Parathyroid adenoma (tissue), 2 donors: ENCODE measurements at regions not wholly inside any gene's neighbourhood (a gene's known extent, or its start where the extent isn't known, plus 50 kb on each side); places are given as distances from the start of the nearest gene placed in this dataset.

ENCODE experiments used
- H2AFZ ChIP-seq: fragments of 300-600 bp; sonication (generic); one replicate; pipeline ENCODE4 v1.7.0; 2017; ENCODE audit warnings: antibody characterized with exemption, mild to moderate bottlenecking
- H3K27ac ChIP-seq: fragments of 300-600 bp; sonication (generic); one replicate; pipeline ENCODE4 v1.7.0; 2017
- H3K27me3 ChIP-seq: fragments of 300-600 bp; sonication (generic); one replicate; pipeline ENCODE4 v1.7.0; 2017; ENCODE audit warnings: low read length; ENCODE audit not compliant: control insufficient read depth, insufficient read depth
- H3K36me3 ChIP-seq: fragments of 300-600 bp; sonication (generic); one replicate; pipeline ENCODE4 v1.7.0; 2017; ENCODE audit warnings: low read length; ENCODE audit not compliant: control insufficient read depth, insufficient read depth
- H3K4me1 ChIP-seq: fragments of 300-600 bp; sonication (generic); one replicate; pipeline ENCODE4 v1.7.0; 2017; ENCODE audit warnings: control low read depth
- H3K4me2 ChIP-seq: fragments of 300-600 bp; sonication (generic); one replicate; pipeline ENCODE4 v1.7.0; 2017; ENCODE audit warnings: low read length
- H3K4me3 ChIP-seq: fragments of 300-600 bp; sonication (generic); one replicate; pipeline ENCODE4 v1.7.0; 2017; ENCODE audit warnings: low read depth, low read length
- H3K79me2 ChIP-seq: fragments of 300-600 bp; sonication (generic); one replicate; pipeline ENCODE4 v1.7.0; 2017; ENCODE audit warnings: control low read depth
- H3K9ac ChIP-seq: fragments of 300-600 bp; sonication (generic); one replicate; pipeline ENCODE4 v1.7.0; 2017; ENCODE audit warnings: mild to moderate bottlenecking
- H3K9me3 ChIP-seq: fragments of 300-600 bp; sonication (generic); one replicate; pipeline ENCODE4 v1.7.0; 2017; ENCODE audit warnings: low read length; ENCODE audit not compliant: control insufficient read depth
- TF ChIP-seq, protein P1 (sequence below): fragments of 300-600 bp; sonication (generic); IDR thresholded peaks from one replicate; pipeline ENCODE4 v1.7.0; 2017; ENCODE audit warnings: antibody characterized with exemption, mild to moderate bottlenecking
- donor health status: primary hyperparathyroidism.

DNA sequence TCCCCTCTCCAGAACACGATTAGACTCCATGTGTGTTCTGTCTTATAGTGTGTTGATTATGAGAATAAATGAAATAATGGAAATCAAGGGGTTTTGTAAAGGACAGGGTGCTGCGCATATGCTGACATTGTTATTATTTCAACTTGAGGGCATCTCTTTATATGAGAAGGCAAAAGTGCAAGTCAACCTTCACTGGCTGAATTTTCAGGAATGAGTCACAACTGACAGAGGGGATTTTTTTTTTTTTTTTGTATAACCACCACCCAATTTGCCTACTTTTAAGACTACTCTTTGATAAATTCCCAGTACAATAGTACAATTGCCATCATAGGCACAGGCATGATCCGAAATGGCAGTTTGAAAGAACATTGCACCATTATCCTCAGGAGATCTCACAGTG, 419.2 kb upstream of the NMUR2 start:
- no peaks in the 10 kb centered on the region for H3K36me3 ChIP-seq
- H3K4me1 ChIP-seq = no peaks in the 10 kb centered on the region
- no peaks in the 10 kb centered on the region for H3K9me3 ChIP-seq
- no peak overlapping the region for H3K27ac ChIP-seq
- H3K4me3 ChIP-seq = no peak overlapping the region
- H3K4me2 ChIP-seq = no peak overlapping the region
- no peak overlapping the region for H3K9ac ChIP-seq
- no peaks in the 10 kb centered on the region for H3K79me2 ChIP-seq
- no peak overlapping the region for H2AFZ ChIP-seq
- TF ChIP-seq, protein P1, sequence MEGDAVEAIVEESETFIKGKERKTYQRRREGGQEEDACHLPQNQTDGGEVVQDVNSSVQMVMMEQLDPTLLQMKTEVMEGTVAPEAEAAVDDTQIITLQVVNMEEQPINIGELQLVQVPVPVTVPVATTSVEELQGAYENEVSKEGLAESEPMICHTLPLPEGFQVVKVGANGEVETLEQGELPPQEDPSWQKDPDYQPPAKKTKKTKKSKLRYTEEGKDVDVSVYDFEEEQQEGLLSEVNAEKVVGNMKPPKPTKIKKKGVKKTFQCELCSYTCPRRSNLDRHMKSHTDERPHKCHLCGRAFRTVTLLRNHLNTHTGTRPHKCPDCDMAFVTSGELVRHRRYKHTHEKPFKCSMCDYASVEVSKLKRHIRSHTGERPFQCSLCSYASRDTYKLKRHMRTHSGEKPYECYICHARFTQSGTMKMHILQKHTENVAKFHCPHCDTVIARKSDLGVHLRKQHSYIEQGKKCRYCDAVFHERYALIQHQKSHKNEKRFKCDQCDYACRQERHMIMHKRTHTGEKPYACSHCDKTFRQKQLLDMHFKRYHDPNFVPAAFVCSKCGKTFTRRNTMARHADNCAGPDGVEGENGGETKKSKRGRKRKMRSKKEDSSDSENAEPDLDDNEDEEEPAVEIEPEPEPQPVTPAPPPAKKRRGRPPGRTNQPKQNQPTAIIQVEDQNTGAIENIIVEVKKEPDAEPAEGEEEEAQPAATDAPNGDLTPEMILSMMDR = no peak
- H3K27me3 ChIP-seq = no peaks in the 10 kb centered on the region

DNA sequence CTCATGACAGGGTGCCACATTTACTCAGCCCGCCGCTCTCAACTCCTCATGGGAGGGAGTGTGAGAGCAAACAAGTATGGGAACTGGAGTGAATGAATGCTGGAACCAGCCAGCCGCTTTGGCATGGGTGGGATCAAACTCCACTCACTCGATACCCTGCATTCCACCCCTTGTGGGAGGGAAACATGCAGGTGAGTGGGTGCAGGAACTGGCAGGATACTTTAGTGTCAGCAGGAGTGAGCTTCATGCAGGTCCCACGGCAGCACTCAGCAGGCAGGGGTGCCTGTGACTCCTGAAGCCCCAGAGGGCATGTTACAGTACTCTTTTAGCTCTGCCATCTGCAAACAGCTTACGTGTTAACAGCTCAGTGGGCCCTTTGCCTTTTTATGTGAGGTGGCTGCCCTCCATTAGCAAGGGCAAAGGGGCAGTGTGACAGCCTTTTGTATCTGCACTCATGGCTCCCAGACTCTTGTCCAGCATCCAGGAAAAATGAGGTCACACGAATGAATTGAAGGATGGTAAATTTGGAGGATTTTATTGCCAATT, 433.2 kb upstream of the NMUR2 start:
- no peak overlapping the region for H3K27ac ChIP-seq
- H3K4me1 ChIP-seq = no peaks in the 10 kb centered on the region
- TF ChIP-seq, protein P1 = no peak
- H3K9me3 ChIP-seq = no peaks in the 10 kb centered on the region
- H3K36me3 ChIP-seq = no peaks in the 10 kb centered on the region
- H3K9ac ChIP-seq = no peak overlapping the region
- H3K4me3 ChIP-seq = no peak overlapping the region
- H3K27me3 ChIP-seq = no peaks in the 10 kb centered on the region
- no peak overlapping the region for H3K4me2 ChIP-seq
- no peaks in the 10 kb centered on the region for H3K79me2 ChIP-seq
- no peak overlapping the region for H2AFZ ChIP-seq

DNA sequence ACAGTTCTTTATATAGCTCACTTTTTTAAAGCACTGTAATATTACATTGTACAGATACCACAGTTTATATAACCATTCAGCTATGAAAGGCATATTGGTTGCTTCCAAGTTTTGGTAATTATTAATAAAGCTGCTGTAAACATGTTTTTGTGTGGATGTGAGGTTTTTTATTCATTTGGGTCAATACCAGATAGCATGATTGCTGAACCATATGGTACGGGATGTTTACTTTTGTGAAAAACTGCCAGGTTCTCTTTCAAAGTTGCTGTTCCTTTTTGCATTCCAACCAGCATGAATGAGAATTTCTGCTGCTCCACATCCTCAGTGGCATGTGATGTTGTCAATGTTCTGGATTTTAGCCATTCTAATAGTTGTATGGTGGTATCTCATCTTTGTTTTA, 439.6 kb upstream of the NMUR2 start:
- Histone ChIP-seq H3K27ac (no peak overlapping the region), H3K4me2 (no peak overlapping the region), H3K4me3 (no peak overlapping the region), H3K9me3 (no peaks in the 10 kb centered on the region), H3K36me3 (no peaks in the 10 kb centered on the region), H2AFZ (no peak overlapping the region), H3K9ac (no peak overlapping the region), H3K79me2 (no peaks in the 10 kb centered on the region), H3K4me1 (no peaks in the 10 kb centered on the region), H3K27me3 (no peaks in the 10 kb centered on the region)
- TF ChIP-seq, protein P1 = no peak

DNA sequence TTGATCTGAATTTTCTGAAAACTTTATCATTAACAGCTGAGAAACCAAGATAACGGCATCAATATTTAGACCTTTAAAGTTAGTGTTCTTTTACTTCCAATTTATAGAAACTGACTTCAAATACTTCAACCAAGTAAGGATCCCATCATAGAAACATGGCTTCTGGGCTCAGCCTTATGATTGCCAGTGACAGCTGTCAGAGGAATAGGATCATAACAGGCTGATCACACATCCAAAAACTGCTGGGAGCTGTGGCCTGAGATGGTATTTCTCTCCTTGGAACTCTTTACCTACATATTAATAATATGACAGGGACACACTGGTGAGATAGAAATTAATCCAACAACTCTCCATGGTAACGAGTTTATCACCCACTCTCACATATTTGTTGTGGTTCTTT, 448.3 kb upstream of the NMUR2 start:
- Histone ChIP-seq H3K4me2 (no peak overlapping the region), H3K79me2 (no peaks in the 10 kb centered on the region), H3K9ac (no peak overlapping the region), H3K27me3 (no peaks in the 10 kb centered on the region), H2AFZ (no peak overlapping the region), H3K4me3 (no peak overlapping the region), H3K36me3 (no peaks in the 10 kb centered on the region), H3K9me3 (no peaks in the 10 kb centered on the region), H3K27ac (no peak overlapping the region), H3K4me1 (no peaks in the 10 kb centered on the region)
- TF ChIP-seq, protein P1 = no peak

DNA sequence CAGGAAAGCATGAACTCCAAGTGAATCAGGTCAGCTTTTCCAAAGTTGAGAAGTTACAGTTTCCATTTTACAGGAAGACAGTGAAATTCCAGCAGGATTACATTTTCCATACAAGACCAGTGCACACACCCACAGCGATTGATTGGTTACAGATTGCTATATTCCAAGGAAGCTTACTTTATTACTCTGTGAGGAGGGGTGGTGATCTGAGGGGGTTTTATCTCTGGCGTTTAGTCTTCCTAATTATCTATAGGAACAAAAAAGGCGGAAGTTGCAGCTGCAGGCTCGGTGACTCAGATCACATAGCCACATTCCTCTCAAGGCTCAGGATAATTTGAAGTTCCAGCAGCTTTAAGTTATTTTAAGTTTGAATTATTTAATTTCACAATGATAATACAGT, 450.4 kb upstream of the NMUR2 start:
- Histone ChIP-seq H3K4me1 (no peaks in the 10 kb centered on the region), H3K27me3 (no peaks in the 10 kb centered on the region), H2AFZ (no peak overlapping the region), H3K9me3 (no peaks in the 10 kb centered on the region), H3K36me3 (no peaks in the 10 kb centered on the region), H3K27ac (no peak overlapping the region), H3K4me2 (no peak overlapping the region), H3K79me2 (no peaks in the 10 kb centered on the region), H3K9ac (no peak overlapping the region), H3K4me3 (no peak overlapping the region)
- TF ChIP-seq, protein P1 = no peak
